AG20443 (cell line): ENCODE measurements at regions not wholly inside any gene's neighbourhood (a gene's known extent, or its start where the extent isn't known, plus 50 kb on each side); places are given as distances from the start of the nearest gene placed in this dataset.
"Not testable (repeated sequence)": the region's sequence is repeated elsewhere in the genome, so short reads cannot be mapped to it uniquely, and the experiment has no call there.

Source experiments
- DNase-seq: peaks from one replicate; pipeline ENCODE4 v3.0.0; 2012; ENCODE audit warnings: low spot score, mixed read lengths

DNA sequence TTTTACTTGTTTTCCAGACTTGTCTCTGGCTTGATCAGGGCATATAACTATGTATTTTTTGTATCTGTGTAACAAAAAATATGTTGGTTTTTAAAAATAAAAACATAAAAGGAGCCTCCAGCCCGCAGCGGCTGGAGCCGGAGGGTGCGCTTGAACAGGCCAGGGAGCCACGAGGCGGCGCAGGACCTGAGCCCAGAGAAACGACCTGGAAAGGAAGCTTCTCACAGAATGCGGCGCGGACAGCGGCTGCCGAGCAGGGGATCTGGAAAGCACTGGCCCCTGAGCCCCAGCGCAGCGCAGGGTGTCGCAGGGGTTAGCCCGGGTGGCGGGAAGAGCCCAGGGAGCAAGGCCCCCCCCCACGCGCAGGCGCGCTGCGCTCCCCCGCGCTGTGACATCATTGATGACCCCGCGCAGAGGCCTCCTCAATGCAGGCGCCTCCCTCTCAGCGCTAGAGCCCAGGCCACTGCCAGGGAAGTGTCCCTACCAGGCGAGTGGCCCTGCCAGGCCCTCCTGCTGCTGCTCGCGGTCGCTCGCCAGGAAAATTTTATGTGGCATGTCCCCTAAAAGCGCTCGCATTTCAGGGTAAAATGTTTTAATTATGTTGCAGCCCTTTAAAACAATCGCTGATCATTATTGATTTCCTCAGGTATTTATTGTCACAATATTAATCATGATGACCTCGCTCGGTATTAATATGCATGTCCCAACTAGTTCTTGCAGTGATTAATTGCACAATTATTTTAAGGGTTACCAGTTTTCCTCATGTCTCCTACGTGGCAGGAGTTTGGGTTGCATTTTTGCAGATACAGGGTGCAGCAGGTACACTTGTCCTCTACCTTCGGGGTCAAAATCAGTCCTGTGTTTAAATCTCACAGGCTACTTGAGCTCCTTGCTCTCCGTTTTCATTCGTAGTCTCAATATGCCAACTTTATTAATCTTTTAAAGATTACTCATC, 134.2 kb downstream of the USP22 start:
- DNase-seq, result peak; percentile 99

DNA sequence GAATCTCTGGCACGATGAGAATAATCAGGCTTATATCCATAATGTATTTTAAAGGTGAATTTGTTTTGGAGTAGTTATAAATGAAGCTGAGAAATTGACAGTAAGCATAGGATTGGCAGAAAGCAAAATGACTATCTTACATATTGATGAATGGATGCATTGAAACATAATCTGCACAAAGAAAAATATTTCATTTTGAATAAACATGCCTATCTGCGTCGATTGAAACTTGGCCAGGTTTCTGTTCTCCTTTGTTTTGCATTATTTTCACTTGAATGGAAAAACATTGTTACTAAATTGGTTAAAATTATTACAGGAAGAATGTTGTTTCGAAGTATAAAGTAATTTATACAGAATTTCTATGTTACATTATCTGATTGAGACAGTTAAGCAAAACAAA, 128.2 kb downstream of the USP22 start:
- no peak for DNase-seq

DNA sequence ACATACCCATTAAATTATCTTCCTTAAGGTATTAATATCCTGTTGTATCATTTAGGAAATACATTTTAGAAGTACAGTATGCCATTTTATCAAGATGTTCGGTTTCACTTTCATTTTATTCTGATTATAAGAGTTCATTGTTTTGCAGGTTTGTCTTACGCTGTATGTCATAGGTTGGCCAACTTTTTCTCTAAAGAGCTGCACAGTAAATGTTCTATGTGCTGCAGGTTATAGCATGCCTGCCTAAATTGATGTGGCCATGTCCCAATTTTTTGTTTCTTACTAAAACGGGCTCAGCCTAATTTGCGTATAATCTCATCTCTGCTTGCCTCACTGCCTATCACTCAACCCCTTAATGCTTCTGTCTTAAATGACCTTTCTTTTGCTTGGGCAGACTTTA, 126.4 kb downstream of the USP22 start:
- DNase-seq, result no peak

DNA sequence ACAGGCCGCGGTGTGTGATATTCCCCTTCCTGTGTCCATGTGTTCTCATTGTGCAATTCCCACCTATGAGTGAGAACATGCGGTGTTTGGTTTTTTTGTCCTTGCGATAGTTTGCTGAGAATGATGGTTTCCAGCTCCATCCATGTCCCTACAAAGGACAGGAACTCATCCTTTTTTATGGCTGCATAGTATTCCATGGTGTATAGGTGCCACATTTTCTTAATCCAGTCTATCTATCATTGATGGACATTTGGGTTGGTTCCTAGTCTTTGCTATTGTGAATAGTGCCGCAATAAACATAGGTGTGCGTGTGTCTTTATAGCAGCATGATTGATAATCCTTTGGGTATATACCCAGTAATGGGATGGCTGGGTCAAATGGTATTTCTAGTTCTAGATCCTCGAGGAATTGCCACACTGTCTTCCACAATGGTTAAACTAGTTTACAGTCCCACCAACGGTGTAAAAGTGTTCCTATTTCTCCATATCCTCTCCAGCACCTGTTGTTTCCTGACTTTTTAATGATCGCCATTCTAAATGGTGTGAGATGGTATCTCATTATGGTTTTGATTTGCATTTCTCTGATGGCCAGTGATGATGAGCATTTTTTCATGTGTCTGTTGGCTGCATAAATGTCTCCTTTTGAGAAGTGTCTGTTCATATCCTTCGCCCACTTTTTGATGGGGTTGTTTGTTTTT, 125.1 kb downstream of the USP22 start:
- not testable (repeated sequence) for DNase-seq

DNA sequence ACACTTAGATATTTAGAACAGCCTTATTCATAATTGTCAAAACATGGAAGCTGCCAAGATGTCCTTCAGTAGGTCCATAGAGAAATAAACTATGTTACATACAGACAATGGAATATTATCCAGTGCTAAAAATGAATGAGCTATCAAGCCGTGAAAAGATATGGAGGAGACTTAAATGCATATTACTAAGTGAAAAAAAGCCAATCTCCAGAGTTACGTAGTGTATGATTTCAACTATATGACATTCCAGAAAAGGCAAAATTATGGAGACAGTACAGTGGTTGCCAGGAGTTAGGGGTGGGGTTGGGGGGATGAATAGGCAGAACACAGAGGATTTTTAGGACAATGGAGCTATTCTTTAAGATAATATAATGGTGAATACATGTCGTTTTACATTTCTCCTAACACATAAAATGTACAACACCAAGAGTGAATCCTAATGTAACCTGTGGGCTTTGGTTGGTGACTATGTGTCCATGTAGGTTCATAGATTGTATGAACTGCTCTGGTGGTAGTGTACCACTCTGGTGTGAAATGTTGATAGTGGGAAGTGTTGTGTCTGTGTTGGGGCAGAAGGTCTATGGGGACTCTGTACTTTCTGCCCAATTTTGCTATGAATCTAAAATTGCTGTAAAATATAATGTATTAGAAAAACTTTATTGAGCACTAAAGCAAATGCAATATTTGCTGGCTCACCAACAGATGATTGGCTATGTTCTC, 122.6 kb downstream of the USP22 start:
- no peak for DNase-seq

DNA sequence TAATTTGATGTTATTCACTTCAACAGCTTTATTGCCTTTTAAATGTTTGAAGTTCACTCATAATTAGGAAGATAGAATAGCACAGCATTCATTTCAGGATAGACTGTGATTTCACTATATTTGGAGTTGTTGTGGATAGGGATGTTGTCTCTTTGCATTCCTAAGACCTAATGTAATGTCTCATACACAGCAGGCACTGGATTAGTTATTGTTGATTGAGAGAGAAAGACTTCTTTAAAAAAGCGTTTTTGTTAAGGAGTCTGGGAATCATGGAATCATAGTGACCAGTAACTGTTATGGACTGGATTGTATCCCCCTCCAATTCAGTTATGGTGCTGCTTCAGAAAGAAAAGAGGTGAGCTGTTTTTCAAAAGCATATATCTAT, 122.0 kb downstream of the USP22 start:
- DNase-seq, result peak; percentile 56

DNA sequence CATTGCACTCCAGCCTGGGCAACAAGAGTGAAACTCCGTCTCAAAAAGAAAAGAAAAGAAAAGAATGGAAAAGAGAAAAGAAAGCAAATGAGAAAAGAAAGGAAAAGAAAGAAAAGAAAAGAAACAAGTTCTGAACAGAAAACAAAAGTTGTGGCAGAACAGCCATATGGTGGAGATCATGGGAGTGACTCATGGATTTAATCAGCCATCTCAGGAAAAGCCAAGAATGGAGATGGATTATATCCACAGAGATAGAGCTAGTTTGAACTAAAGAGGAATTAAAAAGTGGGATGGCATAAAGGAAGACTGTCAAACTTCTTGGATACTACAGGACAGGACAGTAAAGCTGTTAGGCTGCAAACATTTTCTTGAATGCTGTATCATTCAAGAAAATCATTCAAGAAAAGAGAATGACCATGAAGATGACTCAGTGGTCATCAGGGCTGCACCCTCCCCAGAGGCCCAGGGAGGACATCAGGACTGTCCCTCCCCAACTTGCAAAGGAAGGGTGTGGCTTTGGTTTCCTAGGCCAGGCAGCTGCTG, 120.6 kb downstream of the USP22 start:
- peak; percentile 62 for DNase-seq

DNA sequence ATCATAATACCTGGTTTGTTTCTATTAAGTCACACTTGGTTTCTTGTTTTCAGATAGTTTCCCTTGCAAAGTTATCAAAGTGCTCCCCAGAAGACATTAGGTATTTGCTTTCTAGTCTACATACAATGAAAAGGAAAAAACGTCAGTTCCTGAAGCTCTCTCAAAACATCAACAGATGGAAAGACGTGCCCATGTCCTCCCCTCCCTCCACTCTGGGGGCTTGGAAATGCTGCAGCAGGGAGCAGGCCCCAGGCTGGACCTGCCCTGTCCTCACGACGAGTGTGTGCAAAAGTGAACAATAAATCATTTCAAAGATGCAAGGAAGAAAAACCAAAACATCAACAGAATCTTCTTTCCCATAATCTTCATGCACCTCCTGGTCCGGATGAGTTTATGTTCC, 118.5 kb downstream of the USP22 start:
- no peak for DNase-seq

DNA sequence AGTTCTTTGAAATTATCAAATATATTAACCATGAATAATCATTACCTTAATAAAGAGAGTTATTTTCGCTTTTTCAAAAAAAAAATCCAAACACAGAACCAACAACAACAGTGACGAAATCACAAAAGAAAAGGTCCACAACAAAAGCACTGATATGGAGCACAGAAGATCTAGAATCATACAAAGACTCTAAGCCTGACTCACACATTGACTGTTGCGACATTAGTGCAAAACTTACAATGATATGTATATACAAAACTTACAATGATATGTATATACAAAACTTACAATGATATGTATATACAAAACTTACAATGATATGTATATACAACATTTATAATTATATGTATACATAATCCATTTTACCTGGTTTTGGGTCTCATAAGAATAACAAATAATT, 117.7 kb downstream of the USP22 start:
- no peak for DNase-seq

DNA sequence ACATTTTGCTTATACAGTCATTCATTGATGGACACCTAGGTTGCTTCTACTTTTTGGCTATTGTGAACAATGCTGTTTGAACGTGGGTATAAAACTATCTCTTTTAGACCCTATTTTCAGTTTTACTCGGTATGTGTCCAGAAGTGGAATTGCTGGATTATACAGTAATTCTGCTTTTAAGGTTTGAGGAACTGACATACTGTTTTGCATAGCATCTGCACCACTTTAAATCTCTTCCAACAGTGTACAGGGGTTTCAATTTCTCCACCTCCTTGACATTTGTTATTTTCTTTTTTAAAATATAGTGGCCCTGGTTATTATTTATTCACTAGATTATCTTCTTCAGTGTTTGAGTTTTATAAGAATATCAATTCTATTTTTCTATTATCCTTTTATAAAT, 116.9 kb downstream of the USP22 start:
- DNase-seq, result no peak

DNA sequence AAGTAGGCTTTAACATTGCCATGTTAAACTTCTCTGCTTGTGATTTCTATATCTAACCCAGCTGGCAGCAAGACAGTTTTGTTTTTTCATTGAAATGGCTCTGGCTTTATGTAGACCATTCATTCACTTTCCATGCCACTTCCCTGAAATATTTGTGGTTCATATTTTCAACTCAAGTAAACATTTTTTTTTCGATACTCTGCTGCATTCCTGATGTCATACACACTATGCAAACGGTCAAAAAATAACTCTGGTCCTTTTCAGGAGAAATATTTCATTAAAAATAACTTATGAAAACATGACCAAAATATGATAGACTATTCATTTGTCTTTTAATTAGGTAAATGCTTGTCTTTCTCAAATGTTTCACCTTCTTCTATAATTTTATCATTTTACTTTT, 116.3 kb downstream of the USP22 start:
- DNase-seq, result peak; percentile 27

DNA sequence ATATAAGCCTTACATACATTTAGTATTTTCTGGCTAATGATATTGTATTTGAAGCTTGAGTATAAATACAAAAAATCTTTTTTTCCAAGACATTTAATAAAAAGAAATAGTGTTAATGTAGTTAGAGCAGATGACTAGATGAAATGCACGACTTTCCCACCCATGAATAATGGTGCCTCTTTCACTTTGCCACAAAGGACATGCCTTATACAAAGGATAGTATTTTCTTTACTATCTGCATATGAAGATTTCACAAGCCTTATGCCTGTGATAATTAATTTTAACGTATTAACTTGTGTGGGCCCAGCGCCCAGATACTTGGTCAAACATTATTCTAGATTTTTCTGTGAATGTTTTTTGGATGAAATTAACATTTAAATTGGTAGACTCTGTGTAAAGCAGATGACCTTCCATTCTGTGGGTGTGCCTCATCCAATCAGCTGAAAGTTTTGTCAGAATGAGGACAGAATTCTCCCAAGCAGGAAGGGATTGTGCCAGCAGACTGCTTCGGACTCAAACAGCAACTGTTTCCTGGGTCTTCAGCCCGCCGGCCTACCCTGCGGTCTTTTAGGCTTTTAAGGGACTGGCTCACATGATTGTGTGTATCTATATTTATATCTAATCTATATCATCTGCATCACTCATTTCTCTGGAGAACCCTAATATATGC, 115.4 kb downstream of the USP22 start:
- no peak for DNase-seq

DNA sequence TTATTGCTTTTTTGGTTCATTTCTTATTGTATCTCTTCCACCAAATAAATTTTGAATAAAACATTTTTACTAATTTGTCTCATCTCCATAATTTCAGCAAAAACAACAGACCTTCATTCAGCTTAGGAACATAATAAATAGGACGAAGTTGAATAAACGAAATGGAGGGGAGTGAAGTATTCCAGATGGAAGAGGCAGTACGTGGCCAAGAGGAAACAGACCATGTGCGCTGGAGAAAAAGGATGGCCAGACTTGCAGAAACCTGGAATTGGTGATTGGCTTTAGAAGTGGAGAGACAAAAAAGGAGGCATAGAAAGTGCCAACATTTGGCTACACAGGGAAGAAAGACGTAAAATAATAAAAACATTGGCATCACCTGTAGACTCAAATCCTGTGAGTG, 113.5 kb downstream of the USP22 start:
- no peak for DNase-seq

DNA sequence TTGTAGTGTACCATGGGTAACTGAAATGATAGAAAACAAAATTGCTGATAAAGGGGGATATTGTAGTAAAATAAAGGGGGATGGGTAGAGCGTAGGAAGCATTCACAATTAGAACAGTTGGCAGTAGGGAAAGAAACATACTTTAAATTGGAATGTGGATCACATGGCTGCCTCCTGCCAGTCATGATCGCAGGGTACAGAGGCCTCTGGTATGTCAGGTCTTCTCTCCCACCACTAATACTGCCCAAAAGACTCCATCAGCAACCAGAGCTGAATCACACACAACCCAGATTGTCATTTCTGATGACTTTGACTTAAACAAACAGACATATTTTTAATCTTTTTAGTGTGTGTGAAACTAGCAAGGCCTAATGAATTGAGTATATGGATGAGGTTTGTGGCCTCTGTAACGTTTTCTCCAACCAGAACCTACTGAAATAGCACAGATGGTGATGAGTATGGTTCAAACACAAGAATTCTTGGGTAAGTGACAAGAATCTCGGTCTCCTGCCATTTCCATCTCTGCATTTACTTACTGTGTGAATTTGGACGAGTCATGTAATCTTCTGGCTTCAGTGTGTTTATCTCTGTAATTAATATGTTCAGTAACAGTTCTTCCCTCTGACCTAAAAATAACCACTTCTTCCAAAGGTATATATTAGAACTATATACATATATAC, 112.6 kb downstream of the USP22 start:
- DNase-seq, result peak; percentile 10

DNA sequence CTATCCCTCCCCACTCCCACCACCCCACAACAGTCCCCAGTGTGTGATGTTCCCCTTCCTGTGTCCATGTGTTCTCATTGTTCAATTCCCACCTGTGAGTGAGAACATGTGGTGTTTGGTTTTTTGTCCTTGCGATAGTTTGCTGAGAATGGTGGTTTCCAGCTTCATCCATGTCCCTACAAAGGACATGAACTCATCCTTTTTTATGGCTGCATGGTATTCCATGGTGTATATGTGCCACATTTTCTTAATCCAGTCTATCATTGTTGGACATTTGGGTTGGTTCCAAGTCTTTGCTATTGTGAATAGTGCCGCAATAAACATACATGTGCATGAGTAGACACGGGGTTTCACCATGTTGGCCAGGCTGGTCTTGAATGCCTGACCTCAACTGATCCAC, 109.8 kb downstream of the USP22 start:
- DNase-seq, result not testable (repeated sequence)

DNA sequence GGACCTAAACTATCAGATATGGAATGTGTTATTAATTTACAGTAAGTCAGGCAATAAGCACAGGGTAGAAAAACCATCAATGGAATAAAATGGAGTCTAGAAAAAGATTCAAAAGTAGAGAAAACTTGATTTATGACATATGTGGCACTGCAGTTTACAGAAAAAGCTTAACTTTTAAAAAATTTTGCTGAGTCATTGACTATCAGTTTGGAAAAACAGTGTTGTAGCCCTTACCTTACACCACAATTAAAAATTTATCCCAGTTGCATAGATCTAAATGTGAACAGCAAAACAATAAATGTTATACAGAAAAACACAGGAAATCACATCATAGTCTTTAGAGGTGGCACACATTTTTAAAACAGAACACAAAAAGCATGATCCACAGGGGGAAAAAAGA, 108.5 kb downstream of the USP22 start:
- no peak for DNase-seq

DNA sequence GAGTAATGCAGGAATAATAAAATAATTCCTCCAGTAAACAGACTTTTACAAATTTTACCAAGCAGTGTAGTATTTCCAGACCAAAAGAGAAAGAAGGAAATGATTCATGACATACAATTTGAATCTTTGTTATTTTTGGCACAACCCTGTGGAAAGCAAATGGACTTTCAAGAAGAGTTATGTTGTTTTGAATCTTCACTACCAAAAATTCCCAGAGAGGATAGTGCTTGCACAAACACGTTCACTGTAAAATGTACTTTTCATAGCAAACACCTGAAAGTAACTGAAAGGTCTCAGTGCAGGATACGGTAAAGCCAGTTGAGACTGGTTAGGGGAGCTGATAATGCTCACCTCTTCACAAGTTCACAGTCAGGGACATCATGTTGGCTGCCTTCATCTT, 107.1 kb downstream of the USP22 start:
- DNase-seq, result peak; percentile 33

DNA sequence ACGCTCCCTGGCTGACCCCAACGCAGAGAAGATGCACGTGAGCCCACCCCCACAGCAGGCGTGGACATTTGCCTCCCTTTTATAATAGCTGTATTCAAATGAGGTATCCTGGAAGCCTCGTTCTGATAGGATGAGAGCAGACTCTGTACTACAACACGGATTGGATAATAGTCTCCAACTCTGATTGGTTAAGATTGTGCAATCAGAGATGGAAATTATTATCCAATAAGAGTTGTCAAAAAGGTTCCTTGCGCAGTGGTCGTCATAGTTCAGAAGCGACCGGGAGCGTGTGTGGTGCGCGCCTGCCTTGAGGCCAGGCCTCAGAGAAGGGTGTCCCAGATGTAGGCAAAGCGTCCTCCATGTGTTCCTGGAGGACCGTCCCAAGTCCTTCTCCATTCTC, 104.6 kb downstream of the USP22 start:
- no peak for DNase-seq

DNA sequence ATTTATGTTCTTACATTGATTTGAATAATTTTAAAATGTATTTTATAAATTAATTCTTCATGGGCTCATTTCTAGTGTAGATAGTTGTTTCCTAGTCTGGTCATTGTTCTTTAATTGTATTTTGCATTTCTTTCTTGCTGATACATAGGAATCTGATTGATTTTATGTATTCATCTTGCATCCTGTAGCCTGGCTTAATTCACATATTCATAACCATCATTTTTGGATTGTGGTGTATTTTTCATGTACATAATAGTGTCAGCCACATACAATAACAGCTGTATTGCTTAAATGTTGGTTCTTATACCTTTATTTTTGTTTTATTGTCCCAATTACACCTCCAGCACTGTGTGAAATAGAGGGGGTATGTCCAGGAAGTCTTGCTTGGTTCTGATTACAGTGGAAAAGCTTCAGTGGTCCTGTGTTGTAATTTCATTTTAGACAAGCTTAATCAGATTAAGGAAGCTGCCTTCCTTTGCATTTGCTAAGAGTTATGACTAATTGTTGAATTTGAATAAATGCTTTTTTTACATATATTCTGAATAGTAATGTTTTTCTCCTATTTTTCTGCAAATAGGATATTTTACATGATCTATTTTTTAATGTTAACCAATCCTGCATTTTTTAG, 103.7 kb downstream of the USP22 start:
- DNase-seq, result no peak

DNA sequence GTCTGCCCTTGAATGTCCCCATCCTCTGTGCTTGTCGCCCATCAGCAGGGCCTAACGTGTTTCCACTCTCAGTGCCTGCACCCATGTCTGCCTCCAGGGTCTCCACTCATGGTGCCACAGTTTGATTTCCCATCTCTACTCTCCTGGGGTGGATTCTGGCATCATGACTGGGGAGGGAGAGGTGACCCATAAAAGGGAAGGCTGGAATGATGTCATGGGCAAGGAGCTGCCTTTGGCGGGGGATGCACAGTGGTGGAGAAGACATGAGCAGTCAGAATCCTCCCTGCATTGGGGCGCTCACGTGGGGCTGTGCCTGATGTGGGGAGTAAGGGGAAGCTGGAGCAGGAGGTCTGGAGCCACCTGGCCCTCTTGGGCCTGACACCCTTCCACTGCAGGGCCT, 100.9 kb downstream of the USP22 start:
- DNase-seq, result no peak
